AG10803 (cell line): ENCODE measurements at regions not wholly inside any gene's neighbourhood (a gene's known extent, or its start where the extent isn't known, plus 50 kb on each side); places are given as distances from the start of the nearest gene placed in this dataset.

ENCODE experiments used
- DNase-seq: peaks from one replicate; pipeline ENCODE4 v3.0.0; 2010; ENCODE audit warnings: low read depth
- H3K4me3 ChIP-seq: 2 replicates; pipeline ENCODE4 v1.5.1; 2011; ENCODE audit warnings: mild to moderate bottlenecking, low read length, control low read depth
- TF ChIP-seq, protein P1 (sequence below): conservative IDR thresholded peaks from 2 replicates; pipeline ENCODE4 v1.5.1; 2011; ENCODE audit warnings: mild to moderate bottlenecking, low read length, control low read depth, inconsistent platforms

DNA sequence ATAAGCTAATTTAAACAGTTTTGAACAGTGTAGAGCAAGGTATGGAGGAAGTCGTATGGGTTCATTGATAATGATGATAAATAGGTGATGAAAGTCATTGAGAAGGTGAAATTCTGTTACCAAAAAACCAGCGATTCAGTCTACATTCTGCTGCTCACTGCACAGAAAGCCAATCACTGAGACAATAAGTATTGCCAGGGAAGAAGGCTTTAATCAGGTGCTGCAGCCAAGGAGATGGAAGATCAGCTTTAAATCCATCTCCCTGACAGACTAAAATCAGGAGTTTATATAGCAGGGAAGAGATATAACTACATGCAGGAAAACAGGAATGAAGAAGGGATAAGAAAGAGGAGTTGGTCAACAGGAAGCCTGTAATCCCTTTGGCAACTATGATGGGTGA, 361.3 kb upstream of the C1orf174 start:
- TF ChIP-seq, protein P1, sequence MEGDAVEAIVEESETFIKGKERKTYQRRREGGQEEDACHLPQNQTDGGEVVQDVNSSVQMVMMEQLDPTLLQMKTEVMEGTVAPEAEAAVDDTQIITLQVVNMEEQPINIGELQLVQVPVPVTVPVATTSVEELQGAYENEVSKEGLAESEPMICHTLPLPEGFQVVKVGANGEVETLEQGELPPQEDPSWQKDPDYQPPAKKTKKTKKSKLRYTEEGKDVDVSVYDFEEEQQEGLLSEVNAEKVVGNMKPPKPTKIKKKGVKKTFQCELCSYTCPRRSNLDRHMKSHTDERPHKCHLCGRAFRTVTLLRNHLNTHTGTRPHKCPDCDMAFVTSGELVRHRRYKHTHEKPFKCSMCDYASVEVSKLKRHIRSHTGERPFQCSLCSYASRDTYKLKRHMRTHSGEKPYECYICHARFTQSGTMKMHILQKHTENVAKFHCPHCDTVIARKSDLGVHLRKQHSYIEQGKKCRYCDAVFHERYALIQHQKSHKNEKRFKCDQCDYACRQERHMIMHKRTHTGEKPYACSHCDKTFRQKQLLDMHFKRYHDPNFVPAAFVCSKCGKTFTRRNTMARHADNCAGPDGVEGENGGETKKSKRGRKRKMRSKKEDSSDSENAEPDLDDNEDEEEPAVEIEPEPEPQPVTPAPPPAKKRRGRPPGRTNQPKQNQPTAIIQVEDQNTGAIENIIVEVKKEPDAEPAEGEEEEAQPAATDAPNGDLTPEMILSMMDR = no peak
- no peak overlapping the region for H3K4me3 ChIP-seq

DNA sequence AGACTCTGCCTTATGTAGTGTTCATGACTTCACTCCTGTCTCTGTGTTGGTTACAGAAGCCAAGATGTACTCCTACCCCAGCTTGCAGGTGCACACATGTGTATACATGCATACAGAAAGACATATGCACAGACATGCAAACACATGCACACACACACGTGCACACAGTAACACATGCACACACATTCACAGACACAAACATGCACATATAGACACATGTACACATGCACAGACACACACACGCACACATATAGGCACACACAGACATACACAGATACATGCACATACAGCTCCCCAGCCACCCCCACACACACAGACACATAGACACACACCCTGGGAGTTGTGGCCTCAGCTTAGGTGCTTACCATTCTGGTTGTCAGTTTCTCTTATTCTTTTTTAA, 362.6 kb upstream of the C1orf174 start:
- no peak overlapping the region for H3K4me3 ChIP-seq
- DNase-seq = no peak
- TF ChIP-seq, protein P1 = no peak

More for the DNA sequence above, 361.3 kb upstream of the C1orf174 start:
- DNase-seq = no peak

DNA sequence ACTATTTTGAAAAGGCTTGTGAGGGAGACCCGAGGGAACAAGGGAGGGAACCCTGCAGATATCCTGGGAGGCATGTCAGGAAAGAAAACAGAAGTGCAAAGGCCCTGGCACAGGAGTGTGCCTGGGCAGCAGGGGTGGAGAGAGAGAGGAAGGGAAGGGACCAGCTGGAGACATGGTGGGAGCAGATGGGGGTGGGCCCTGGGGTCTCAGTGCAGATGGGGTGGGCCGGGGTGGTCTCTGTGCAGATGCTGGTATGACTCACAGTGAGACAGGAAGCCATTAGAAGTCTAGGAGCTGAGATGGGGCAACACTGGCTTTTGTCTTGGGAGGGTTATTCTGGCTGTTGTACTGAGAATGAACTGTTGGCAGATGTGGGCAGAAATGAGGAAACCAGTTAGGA, 363.6 kb upstream of the C1orf174 start:
- no peak overlapping the region for H3K4me3 ChIP-seq
- TF ChIP-seq, protein P1 = no peak
- DNase-seq = no peak

DNA sequence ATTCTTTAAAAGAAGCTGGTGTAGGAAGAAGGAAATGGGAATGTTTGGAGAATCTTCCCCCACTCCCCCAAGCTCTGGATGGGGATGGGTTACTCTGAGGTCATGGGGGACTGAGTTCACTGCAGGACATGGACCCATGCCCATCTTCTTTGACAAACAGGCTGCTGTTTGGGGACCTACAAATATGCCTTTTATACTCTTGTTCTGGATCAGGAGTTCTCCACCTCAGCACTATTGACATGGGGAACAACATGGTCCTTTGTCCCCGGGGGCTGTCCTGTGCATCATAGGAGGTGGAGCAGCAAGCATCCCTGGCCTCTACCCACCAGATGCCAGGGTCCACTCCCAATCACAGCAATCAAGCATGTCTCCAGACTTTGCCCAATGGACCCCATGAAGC, 365.8 kb upstream of the C1orf174 start:
- TF ChIP-seq, protein P1 = no peak
- no peak overlapping the region for H3K4me3 ChIP-seq
- no peak for DNase-seq

DNA sequence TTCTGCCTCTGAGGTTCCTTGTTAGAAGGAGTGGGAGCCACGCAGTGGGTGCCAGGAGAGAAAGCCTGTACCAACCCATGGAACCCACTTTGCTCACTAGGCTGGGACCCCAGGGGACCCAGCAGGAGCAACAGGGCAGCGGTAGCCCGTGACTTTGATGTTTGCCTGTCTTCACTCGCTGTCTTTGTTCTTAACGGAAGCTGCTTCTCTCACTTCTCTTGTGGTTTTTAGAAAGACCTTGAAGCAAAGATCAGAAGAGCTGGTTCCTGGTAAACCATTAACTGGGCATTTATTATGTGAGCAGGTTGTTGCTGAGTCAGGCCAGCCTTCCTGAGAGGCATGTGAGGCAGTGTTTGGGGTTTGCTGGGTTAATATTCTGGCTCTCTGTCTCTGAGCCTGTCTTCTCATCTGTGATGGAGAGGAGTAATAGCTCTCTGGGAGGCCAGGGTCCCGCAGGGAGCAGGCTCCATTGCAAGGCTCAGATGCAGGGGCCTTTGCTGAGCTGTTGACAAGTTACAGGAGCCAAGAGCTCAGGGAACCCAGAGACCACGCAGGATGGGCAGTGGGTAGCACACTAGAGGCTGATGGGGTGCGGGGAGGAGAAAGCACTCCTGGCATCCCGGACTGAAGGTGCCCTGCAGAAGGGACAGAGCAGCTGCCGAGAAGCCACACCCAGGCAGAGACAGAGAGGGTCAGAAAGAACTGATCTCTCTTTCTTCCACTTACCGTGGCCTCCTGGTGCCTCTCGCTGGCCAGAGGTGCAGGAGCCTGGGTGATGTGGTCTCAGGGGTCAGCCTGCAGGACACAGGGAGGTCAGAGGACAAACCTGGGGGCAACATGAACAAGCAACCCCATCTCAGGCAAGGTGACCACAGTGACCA, 367.5 kb upstream of the C1orf174 start:
- H3K4me3 ChIP-seq = no peak overlapping the region
- no peak for DNase-seq
- TF ChIP-seq, protein P1 = no peak

DNA sequence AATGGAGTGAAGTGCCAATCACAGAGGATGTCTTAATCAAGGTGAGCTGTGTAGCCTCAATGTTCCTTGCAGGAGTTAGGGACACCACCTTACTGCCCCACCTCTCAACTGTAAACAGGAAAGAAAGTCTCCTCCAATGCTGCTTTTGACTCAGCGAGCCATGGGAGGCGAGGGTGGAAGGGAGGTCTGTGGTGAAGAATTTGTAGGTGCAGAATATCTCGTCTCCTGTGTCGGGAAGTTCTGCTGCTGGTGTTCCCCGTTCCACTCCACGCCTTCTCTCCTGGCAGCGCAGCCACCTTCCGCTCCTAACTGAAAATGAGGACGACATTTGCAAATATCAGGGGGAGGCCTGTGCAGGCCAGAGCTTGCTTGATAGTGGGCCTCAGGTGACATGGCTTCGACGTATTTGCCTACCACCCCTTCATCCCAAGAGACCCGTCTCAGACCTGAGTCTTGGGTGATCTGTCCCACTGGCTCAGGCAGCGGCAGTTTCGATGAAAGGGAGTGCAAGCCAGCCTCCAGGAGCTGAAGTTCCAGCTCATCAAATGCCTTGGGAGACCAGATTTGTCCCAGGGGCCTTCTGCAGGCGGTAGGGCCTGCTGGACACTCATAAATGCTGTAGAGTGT, 368.3 kb upstream of the C1orf174 start:
- TF ChIP-seq, protein P1 = no peak
- no peak for DNase-seq
- no peak overlapping the region for H3K4me3 ChIP-seq

DNA sequence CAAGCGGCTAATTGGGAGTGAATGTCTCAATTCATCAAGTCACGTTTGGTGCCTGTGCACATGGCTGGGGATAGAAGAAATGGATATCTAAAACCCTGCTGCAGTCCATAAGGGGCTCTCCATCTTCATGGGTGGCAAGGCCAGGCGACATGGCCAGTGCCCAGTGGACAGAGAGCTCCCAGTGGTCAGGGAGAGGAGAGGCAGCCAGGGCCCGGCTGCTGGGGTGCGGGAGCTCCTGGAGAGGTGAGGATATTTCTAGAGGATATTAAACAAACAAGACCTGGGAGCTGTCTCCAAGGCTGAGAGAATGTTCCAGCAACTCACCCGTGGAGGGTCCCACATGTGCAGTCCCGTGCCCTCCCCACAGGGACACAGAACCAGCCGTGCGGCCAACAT, 368.8 kb upstream of the C1orf174 start:
- DNase-seq = no peak
- H3K4me3 ChIP-seq = no peak overlapping the region
- TF ChIP-seq, protein P1 = no peak
